CD4-positive, CD25-positive, alpha-beta regulatory T cell (primary cell): ENCODE measurements at regions not wholly inside any gene's neighbourhood (a gene's known extent, or its start where the extent isn't known, plus 50 kb on each side); places are given as distances from the start of the nearest gene placed in this dataset.
"Not testable (repeated sequence)": the region's sequence is repeated elsewhere in the genome, so short reads cannot be mapped to it uniquely, and the experiment has no call there.

Experiments
- ATAC-seq, 2 donors: fragments of 150-1000 bp; cut with Tn5 transposase; one replicate each; pipeline ENCODE4 v1.10.0; 2021; ENCODE audit warnings: low read depth in 2 of 2, moderate number of reproducible peaks in 2 of 2, moderate library complexity in 1 of 2
- DNase-seq, 3 donors: peaks; one replicate each; pipeline versions ENCODE4 v3.0.0 to v3.0.0-alpha.2; 2012 to 2022; ENCODE audit warnings: mixed read lengths in 1 of 3
- H3K27ac ChIP-seq: one replicate; pipeline ENCODE4 v1.7.0; 2013; ENCODE audit warnings: mild to moderate bottlenecking, low read length; ENCODE audit not compliant: insufficient read depth, poor library complexity, severe bottlenecking
- H3K27me3 ChIP-seq: one replicate; pipeline ENCODE4 v1.7.0; 2013; ENCODE audit warnings: low read length; ENCODE audit not compliant: control insufficient read depth, insufficient read depth
- H3K36me3 ChIP-seq: one replicate; pipeline ENCODE4 v1.7.0; 2013; ENCODE audit warnings: mild to moderate bottlenecking, low read length, moderate library complexity; ENCODE audit not compliant: control insufficient read depth, insufficient read depth
- H3K4me1 ChIP-seq: 2 replicates; pipeline ENCODE4 v1.7.0; 2013; ENCODE audit warnings: mild to moderate bottlenecking, low read length; ENCODE audit not compliant: insufficient read depth, control insufficient read depth, poor library complexity, severe bottlenecking
- H3K4me3 ChIP-seq: one replicate; pipeline ENCODE4 v1.7.0; 2013; ENCODE audit warnings: low read depth, mild to moderate bottlenecking, low read length, moderate library complexity
- H3K9me3 ChIP-seq, 2 experiments: 1 replicate in 1 of 2; 2 replicates in 1 of 2; pipeline ENCODE4 v1.7.0; 2013; ENCODE audit warnings: low read length in 2 of 2, mild to moderate bottlenecking in 1 of 2, moderate library complexity in 1 of 2; ENCODE audit not compliant: control insufficient read depth in 2 of 2
- H3K27ac Mint-ChIP-seq, 3 donors: one replicate each; pipeline ENCODE4 v1.8.0; 2020 to 2022; ENCODE audit warnings: mild to moderate bottlenecking in 3 of 3, mixed read lengths in 3 of 3, moderate library complexity in 2 of 3
- H3K27me3 Mint-ChIP-seq: one replicate; pipeline ENCODE4 v1.8.0; 2022; ENCODE audit warnings: mild to moderate bottlenecking, mixed read lengths
- H3K36me3 Mint-ChIP-seq: one replicate; pipeline ENCODE4 v1.8.0; 2020; ENCODE audit warnings: mixed read lengths
- H3K4me1 Mint-ChIP-seq, 4 donors: one replicate each; pipeline ENCODE4 v1.8.0; 2020 to 2022; ENCODE audit warnings: mixed read lengths in 4 of 4, mild to moderate bottlenecking in 1 of 4
- H3K4me3 Mint-ChIP-seq, 4 donors: one replicate each; pipeline ENCODE4 v1.8.0; 2020 to 2022; ENCODE audit warnings: mild to moderate bottlenecking in 4 of 4, mixed read lengths in 4 of 4, moderate library complexity in 3 of 4
- H3K9me3 Mint-ChIP-seq, 7 donors: one replicate each; pipeline ENCODE4 v1.8.0; 2020 to 2022; ENCODE audit warnings: mixed read lengths in 7 of 7, mild to moderate bottlenecking in 3 of 7, moderate library complexity in 2 of 7

- Histone ChIP-seq H3K27ac (no peak overlapping the region), H3K4me3 (no peak overlapping the region), H3K36me3 (no peaks in the 10 kb centered on the region), H3K9me3 (no peaks in the 10 kb centered on the region), H3K27me3 (peaks cover 7% of the 10 kb centered on the region), H3K4me1 (no peaks in the 10 kb centered on the region)
- no peak overlapping the region for H3K27ac Mint-ChIP-seq
- ATAC-seq: no peak
- H3K36me3 Mint-ChIP-seq: no peaks in the 10 kb centered on the region
- peaks cover 0 to 2% (median 0%) of the 10 kb centered on the region in 7 donors for H3K9me3 Mint-ChIP-seq
- H3K4me3 Mint-ChIP-seq: no peak overlapping the region
- no peak for DNase-seq
- no peaks in the 10 kb centered on the region for H3K4me1 Mint-ChIP-seq
- peaks cover 4% of the 10 kb centered on the region for H3K27me3 Mint-ChIP-seq
Observed at GRCh38 chrX:109914114-109914849, 88.6 kb upstream of the TMEM164 start.

DNA sequence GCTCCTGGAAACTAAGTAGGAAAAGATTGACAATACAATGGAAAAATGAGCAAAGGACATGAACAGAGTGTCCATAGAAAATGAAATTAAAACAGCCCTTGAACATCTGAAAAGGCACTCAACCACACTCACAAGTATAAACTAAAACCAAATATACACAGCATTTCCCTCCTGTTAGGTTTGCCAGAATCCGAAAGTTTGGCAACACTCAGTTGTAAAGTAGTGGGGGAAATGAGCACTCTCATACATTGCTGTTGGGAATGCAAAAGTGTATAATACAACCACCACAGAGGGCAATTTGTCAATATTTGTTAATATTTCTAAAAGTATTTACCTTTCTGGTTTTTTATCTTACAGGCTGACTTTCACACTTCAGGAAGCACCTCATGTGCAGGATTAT is 84.2 kb upstream of the TMEM164 start:
- Histone ChIP-seq H3K4me3 (no peak overlapping the region), H3K27me3 (peaks cover 2% of the 10 kb centered on the region), H3K27ac (no peak overlapping the region), H3K36me3 (no peaks in the 10 kb centered on the region), H3K9me3 (no peaks in the 10 kb centered on the region), H3K4me1 (no peaks in the 10 kb centered on the region)
- no peak overlapping the region for H3K27ac Mint-ChIP-seq
- H3K27me3 Mint-ChIP-seq: no peaks in the 10 kb centered on the region
- peaks cover 0 to 2% (median 0%) of the 10 kb centered on the region in 7 donors for H3K9me3 Mint-ChIP-seq
- H3K4me3 Mint-ChIP-seq: no peak overlapping the region
- ATAC-seq: no peak
- H3K4me1 Mint-ChIP-seq: no peaks in the 10 kb centered on the region
- no peaks in the 10 kb centered on the region for H3K36me3 Mint-ChIP-seq
- DNase-seq: no peak

DNA sequence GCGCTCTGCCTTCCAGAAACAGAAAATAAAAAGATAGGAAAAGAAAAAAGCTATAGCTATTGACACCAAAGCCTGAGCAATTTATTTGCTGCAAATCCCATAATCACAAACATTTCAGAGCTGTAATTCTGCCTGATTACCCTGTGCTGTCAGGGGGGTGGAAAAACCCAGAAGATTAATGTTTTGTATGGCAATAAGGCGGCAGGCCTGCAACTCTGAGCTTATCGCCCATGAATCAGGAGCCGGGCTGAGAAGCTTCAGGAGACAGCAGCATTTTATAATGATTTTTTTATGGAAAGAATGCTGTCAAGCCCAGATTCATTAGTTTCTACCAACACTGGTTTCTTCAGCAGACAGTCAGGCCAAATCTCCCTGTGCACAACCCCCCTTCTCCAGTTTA is 82.6 kb upstream of the TMEM164 start:
- H3K9me3 Mint-ChIP-seq: peaks cover 0 to 2% (median 0%) of the 10 kb centered on the region in 7 donors
- Histone ChIP-seq H3K36me3 (no peaks in the 10 kb centered on the region), H3K27ac (no peak overlapping the region), H3K27me3 (peaks cover 2% of the 10 kb centered on the region), H3K4me1 (no peaks in the 10 kb centered on the region), H3K9me3 (no peaks in the 10 kb centered on the region), H3K4me3 (no peak overlapping the region)
- DNase-seq: no peak
- no peaks in the 10 kb centered on the region for H3K27me3 Mint-ChIP-seq
- no peak for ATAC-seq
- H3K4me1 Mint-ChIP-seq: no peaks in the 10 kb centered on the region
- no peaks in the 10 kb centered on the region for H3K36me3 Mint-ChIP-seq
- no peak overlapping the region for H3K4me3 Mint-ChIP-seq
- no peak overlapping the region for H3K27ac Mint-ChIP-seq

DNA sequence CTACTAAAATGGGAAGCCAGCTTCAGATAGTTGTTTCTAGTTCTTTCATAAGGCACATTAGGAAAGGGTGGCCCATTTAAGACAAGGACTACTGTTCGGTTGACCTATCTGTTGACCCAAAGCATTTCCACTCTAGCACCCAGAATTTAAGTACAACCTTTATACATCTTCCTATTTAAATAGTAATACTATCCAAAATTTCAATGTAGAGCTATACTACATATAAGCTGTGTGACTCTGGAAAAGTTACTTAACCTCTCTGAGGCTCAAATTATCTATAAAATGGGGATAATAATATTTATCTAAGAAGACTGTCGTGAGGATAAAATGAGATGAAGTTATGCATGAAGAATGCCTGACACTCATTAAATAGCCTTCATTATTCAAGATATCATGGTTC is 82.0 kb upstream of the TMEM164 start:
- H3K4me1 ChIP-seq: no peaks in the 10 kb centered on the region
- H3K9me3 ChIP-seq: no peaks in the 10 kb centered on the region
- H3K36me3 Mint-ChIP-seq: no peaks in the 10 kb centered on the region
- no peaks in the 10 kb centered on the region for H3K36me3 ChIP-seq
- H3K27me3 ChIP-seq: peaks cover 2% of the 10 kb centered on the region
- no peaks in the 10 kb centered on the region for H3K27me3 Mint-ChIP-seq
- no peak overlapping the region for H3K4me3 Mint-ChIP-seq
- peaks cover 0 to 2% (median 0%) of the 10 kb centered on the region in 7 donors for H3K9me3 Mint-ChIP-seq
- no peaks in the 10 kb centered on the region for H3K4me1 Mint-ChIP-seq
- DNase-seq (no peak), ATAC-seq (no peak)
- H3K4me3 ChIP-seq: no peak overlapping the region
- H3K27ac Mint-ChIP-seq: no peak overlapping the region
- H3K27ac ChIP-seq: no peak overlapping the region

DNA sequence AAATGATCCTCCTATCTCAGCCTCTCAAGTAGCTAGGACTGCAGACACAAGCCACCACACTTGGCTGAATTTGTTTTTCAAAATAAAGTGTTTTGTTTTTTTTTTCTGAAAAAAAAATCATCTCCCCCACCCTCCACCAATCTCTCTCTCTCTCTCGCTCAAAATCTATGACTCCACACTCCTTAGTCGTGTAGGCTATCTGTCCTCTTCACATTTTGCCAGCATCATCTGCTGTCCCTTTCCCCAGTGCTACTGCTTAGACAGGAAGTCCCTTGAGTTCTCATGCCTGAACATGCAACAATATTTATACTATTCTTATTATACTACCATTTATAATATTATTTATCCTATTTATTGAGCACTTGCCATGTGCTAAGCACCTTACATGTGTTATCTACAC is 80.7 kb upstream of the TMEM164 start:
- H3K36me3 Mint-ChIP-seq: no peaks in the 10 kb centered on the region
- ATAC-seq: no peak

GRCh38 chrX:109925003-109925402 is 77.9 kb upstream of the TMEM164 start:
- not testable (repeated sequence) for ATAC-seq, H3K9me3 Mint-ChIP-seq, H3K36me3 ChIP-seq, DNase-seq, H3K4me3 ChIP-seq, H3K27ac Mint-ChIP-seq, H3K4me1 Mint-ChIP-seq, H3K27ac ChIP-seq, H3K27me3 Mint-ChIP-seq, H3K4me3 Mint-ChIP-seq, H3K27me3 ChIP-seq, H3K9me3 ChIP-seq, H3K4me1 ChIP-seq, H3K36me3 Mint-ChIP-seq

More for the DNA sequence above, 80.7 kb upstream of the TMEM164 start:
- Histone ChIP-seq H3K4me3 (no peak overlapping the region), H3K27me3 (peaks cover 2% of the 10 kb centered on the region), H3K27ac (no peak overlapping the region), H3K36me3 (no peaks in the 10 kb centered on the region), H3K9me3 (no peaks in the 10 kb centered on the region), H3K4me1 (no peaks in the 10 kb centered on the region)
- no peak overlapping the region for H3K4me3 Mint-ChIP-seq
- H3K4me1 Mint-ChIP-seq: no peaks in the 10 kb centered on the region
- no peak overlapping the region for H3K27ac Mint-ChIP-seq
- no peak for DNase-seq
- peaks cover 0 to 2% (median 0%) of the 10 kb centered on the region in 7 donors for H3K9me3 Mint-ChIP-seq
- no peaks in the 10 kb centered on the region for H3K27me3 Mint-ChIP-seq

- Mint-ChIP-seq H3K36me3 (no peaks in the 10 kb centered on the region), H3K9me3 (no peaks in the 10 kb centered on the region), H3K4me1 (no peaks in the 10 kb centered on the region), H3K27me3 (no peaks in the 10 kb centered on the region), H3K4me3 (no peak overlapping the region), H3K27ac (no peak overlapping the region)
- no peak overlapping the region for H3K4me3 ChIP-seq
- no peak overlapping the region for H3K27ac ChIP-seq
- no peaks in the 10 kb centered on the region for H3K27me3 ChIP-seq
- no peaks in the 10 kb centered on the region for H3K36me3 ChIP-seq
- ATAC-seq (no peak), DNase-seq (no peak)
- no peaks in the 10 kb centered on the region for H3K9me3 ChIP-seq
- no peaks in the 10 kb centered on the region for H3K4me1 ChIP-seq
Observed at GRCh38 chrX:109925656-109926055, 77.3 kb upstream of the TMEM164 start.

- H3K4me3 Mint-ChIP-seq: no peak overlapping the region
- H3K4me3 ChIP-seq: no peak overlapping the region
- ATAC-seq (no peak), DNase-seq (no peak)
- no peaks in the 10 kb centered on the region for H3K4me1 ChIP-seq
- H3K9me3 ChIP-seq: no peaks in the 10 kb centered on the region
- no peak overlapping the region for H3K27ac ChIP-seq
- no peaks in the 10 kb centered on the region for H3K36me3 Mint-ChIP-seq
- H3K27ac Mint-ChIP-seq: no peak overlapping the region
- H3K27me3 Mint-ChIP-seq: no peaks in the 10 kb centered on the region
- H3K9me3 Mint-ChIP-seq: no peaks in the 10 kb centered on the region
- H3K36me3 ChIP-seq: no peaks in the 10 kb centered on the region
- no peaks in the 10 kb centered on the region for H3K4me1 Mint-ChIP-seq
- no peaks in the 10 kb centered on the region for H3K27me3 ChIP-seq
Observed at GRCh38 chrX:109926118-109926517, 76.8 kb upstream of the TMEM164 start.
